ENCODE measurements at regions not wholly inside any gene's neighbourhood (a gene's known extent, or its start where the extent isn't known, plus 50 kb on each side); places are given as distances from the start of the nearest gene placed in this dataset.

- no peak for DNase-seq (ENCODE audit: low spot score, unreplicated experiment)
- TF ChIP-seq CTCF (IDR thresholded peaks at IDR 0.05; ENCODE audit: unreplicated experiment) = no peak
- Mint-ChIP-seq H3K4me1 (ENCODE audit: low read depth) (no peaks in the 10 kb centered on the region), H3K9me3 (ENCODE audit: low read depth) (no peaks in the 10 kb centered on the region), H3K27ac (no peak overlapping the region), H3K27me3 (peaks cover 16% of the 10 kb centered on the region), H3K4me3 (ENCODE audit: low read depth) (no peak overlapping the region), H3K36me3 (ENCODE audit: insufficient read depth) (no peaks in the 10 kb centered on the region)
Observed at GRCh38 chr1:30267046-30267445, 456.3 kb downstream of the MATN1 start.

- Mint-ChIP-seq H3K27me3 (peaks cover 7% of the 10 kb centered on the region), H3K27ac (no peak overlapping the region), H3K4me1 (ENCODE audit: low read depth) (no peaks in the 10 kb centered on the region), H3K4me3 (ENCODE audit: low read depth) (no peak overlapping the region), H3K9me3 (ENCODE audit: low read depth) (no peaks in the 10 kb centered on the region), H3K36me3 (ENCODE audit: insufficient read depth) (no peaks in the 10 kb centered on the region)
- TF ChIP-seq CTCF (IDR thresholded peaks at IDR 0.05; ENCODE audit: unreplicated experiment) = no peak
- DNase-seq (ENCODE audit: low spot score, unreplicated experiment) = no peak
Observed at GRCh38 chr1:30265127-30266070, 458.0 kb downstream of the MATN1 start.

- Mint-ChIP-seq H3K36me3 (ENCODE audit: insufficient read depth) (no peaks in the 10 kb centered on the region), H3K9me3 (ENCODE audit: low read depth) (no peaks in the 10 kb centered on the region), H3K27me3 (peaks cover 4% of the 10 kb centered on the region), H3K4me1 (ENCODE audit: low read depth) (no peaks in the 10 kb centered on the region), H3K27ac (no peak overlapping the region), H3K4me3 (ENCODE audit: low read depth) (no peak overlapping the region)
- no peak for TF ChIP-seq CTCF (IDR thresholded peaks at IDR 0.05; ENCODE audit: unreplicated experiment)
- DNase-seq (ENCODE audit: low spot score, unreplicated experiment) = no peak
Observed at GRCh38 chr1:30264672-30265025, 458.7 kb downstream of the MATN1 start.

- Mint-ChIP-seq H3K27ac (no peak overlapping the region), H3K4me3 (ENCODE audit: low read depth) (no peak overlapping the region), H3K27me3 (peaks cover 10% of the 10 kb centered on the region), H3K4me1 (ENCODE audit: low read depth) (no peaks in the 10 kb centered on the region), H3K36me3 (ENCODE audit: insufficient read depth) (no peaks in the 10 kb centered on the region), H3K9me3 (ENCODE audit: low read depth) (no peaks in the 10 kb centered on the region)
- no peak for TF ChIP-seq CTCF (IDR thresholded peaks at IDR 0.05; ENCODE audit: unreplicated experiment)
- no peak for DNase-seq (ENCODE audit: low spot score, unreplicated experiment)
Observed at GRCh38 chr1:30263888-30264671, 459.3 kb downstream of the MATN1 start.

GRCh38 chr1:30263405-30263804, 460.0 kb downstream of the MATN1 start:
- TF ChIP-seq CTCF (IDR thresholded peaks at IDR 0.05; ENCODE audit: unreplicated experiment) = no peak
- Mint-ChIP-seq H3K27me3 (peaks cover 13% of the 10 kb centered on the region), H3K4me1 (ENCODE audit: low read depth) (no peaks in the 10 kb centered on the region), H3K27ac (no peak overlapping the region), H3K4me3 (ENCODE audit: low read depth) (no peak overlapping the region), H3K9me3 (ENCODE audit: low read depth) (no peaks in the 10 kb centered on the region), H3K36me3 (ENCODE audit: insufficient read depth) (no peaks in the 10 kb centered on the region)
- DNase-seq (ENCODE audit: low spot score, unreplicated experiment) = no peak

Measured in progenitor cell of endocrine pancreas (in vitro differentiated cells).